OCI-LY7 (cell line): ENCODE measurements at regions not wholly inside any gene's neighbourhood (a gene's known extent, or its start where the extent isn't known, plus 50 kb on each side); places are given as distances from the start of the nearest gene placed in this dataset.

ENCODE experiments used
- BruUV-seq: library from RNA; stranded (reverse); fragments of 400-500 nt; replicated peaks from 2 replicates; lab custom pipeline; 2021; lab: Mats Ljungman, UMichigan
- CTCF ChIA-PET: fragments of 300-600 bp; sonication (Branson Sonifier 250); formaldehyde crosslinking; loops from one replicate; lab custom pipeline; 2022; ENCODE audit warnings: antibody characterized with exemption; ENCODE audit not compliant: unreplicated experiment; lab: Charles Lee
- POLR2A ChIA-PET: fragments of 300-600 bp; sonication (Branson Sonifier 250); formaldehyde crosslinking; loops from one replicate; lab custom pipeline; 2022; ENCODE audit warnings: antibody characterized with exemption; lab: Charles Lee
- DNase-seq: peaks from one replicate; pipeline ENCODE4 v3.0.0-alpha.2; 2015; ENCODE audit warnings: low spot score
- H2AFZ ChIP-seq: fragments of 200-600 bp; sonication (generic), shearing (Covaris generic); 2 replicates; pipeline ENCODE4 v1.6.1; 2014; ENCODE audit warnings: mild to moderate bottlenecking, antibody characterized with exemption, low read length, moderate library complexity
- H3K27ac ChIP-seq: fragments of 200-600 bp; sonication (generic); 2 replicates; pipeline ENCODE4 v1.5.1; 2014; ENCODE audit warnings: mixed run types, low read depth, mild to moderate bottlenecking, moderate library complexity, low read length, inconsistent platforms; ENCODE audit not compliant: poor library complexity, severe bottlenecking
- H3K36me3 ChIP-seq: fragments of 200-600 bp; sonication (generic); 2 replicates; pipeline ENCODE4 v1.6.1; 2014; ENCODE audit warnings: mild to moderate bottlenecking, antibody characterized with exemption, low read length, moderate library complexity, mixed read lengths; ENCODE audit not compliant: insufficient read depth
- H3K4me1 ChIP-seq: fragments of 200-600 bp; sonication (generic); 2 replicates; pipeline ENCODE4 v1.5.1; 2014; ENCODE audit warnings: mild to moderate bottlenecking, low read length; ENCODE audit not compliant: insufficient read depth, poor library complexity, severe bottlenecking
- H3K4me2 ChIP-seq: fragments of 200-600 bp; sonication (generic); 2 replicates; pipeline ENCODE4 v1.6.1; 2014; ENCODE audit warnings: mild to moderate bottlenecking, low read length
- H3K4me3 ChIP-seq: fragments of 200-600 bp; sonication (generic); 2 replicates; pipeline ENCODE4 v1.5.1; 2014; ENCODE audit warnings: mild to moderate bottlenecking, low read depth, low read length; ENCODE audit not compliant: poor library complexity, severe bottlenecking
- H3K79me2 ChIP-seq: fragments of 200-600 bp; sonication (generic); 2 replicates; pipeline ENCODE4 v1.6.1; 2016; ENCODE audit warnings: low read depth, mild to moderate bottlenecking, low read length, moderate library complexity, mixed read lengths; ENCODE audit not compliant: insufficient read depth
- H3K9me2 ChIP-seq: fragments of 200-600 bp; sonication (generic); 2 replicates; pipeline ENCODE4 v1.6.1; 2016; ENCODE audit warnings: mild to moderate bottlenecking, low read length, mixed read lengths; ENCODE audit not compliant: insufficient read depth
- H3K9me3 ChIP-seq: fragments of 200-600 bp; sonication (generic); 2 replicates; pipeline ENCODE4 v1.6.1; 2014; ENCODE audit warnings: mild to moderate bottlenecking, mixed run types, low read length, mixed read lengths
- H4K20me1 ChIP-seq: fragments of 200-600 bp; sonication (generic); 2 replicates; pipeline ENCODE4 v1.6.1; 2014; ENCODE audit warnings: mild to moderate bottlenecking, antibody characterized with exemption, low read length, moderate library complexity, mixed read lengths; ENCODE audit not compliant: insufficient read depth
- CTCF ChIP-seq: fragments of 200-600 bp; sonication (generic); conservative IDR thresholded peaks from 2 replicates; pipeline ENCODE4 v1.5.1; 2014; ENCODE audit warnings: mild to moderate bottlenecking, antibody characterized with exemption, low read length, moderate library complexity, mixed read lengths
- EZH2phosphoT487 ChIP-seq: fragments of 200-600 bp; sonication (generic); IDR thresholded peaks from 2 replicates; pipeline ENCODE4 v1.6.1; 2018; ENCODE audit warnings: low read depth, borderline replicate concordance, mild to moderate bottlenecking, mixed run types, antibody characterized with exemption, low read length, moderate library complexity, mixed read lengths
- intact Hi-C: fragments of 100-400 bp; cut with micrococcal nuclease; formaldehyde crosslinking; loops from one replicate; pipeline ENCODE4 v1.10.0; 2022; ENCODE audit not compliant: unreplicated experiment

DNA sequence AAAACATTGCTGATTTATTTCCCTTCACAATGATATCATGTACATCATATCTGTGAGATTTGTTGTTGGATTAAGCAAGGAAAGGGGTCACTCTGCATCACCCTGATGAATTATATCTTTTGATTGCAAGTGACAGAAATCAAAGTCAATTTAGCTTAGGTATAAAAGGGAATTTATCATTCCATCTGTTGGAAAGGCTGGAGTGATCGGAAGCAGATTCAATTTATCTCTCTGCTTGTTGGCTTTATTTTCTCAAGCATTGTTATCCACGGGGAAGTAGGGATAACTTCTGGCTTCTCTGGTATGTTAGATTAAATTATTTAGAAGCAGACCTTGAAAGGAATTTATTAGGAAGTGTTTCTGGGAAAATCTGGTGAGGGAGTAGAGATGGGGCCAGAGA is 226.6 kb downstream of the PTGER3 start:
- ChIA-PET CTCF (no interaction called here), POLR2A (no interaction called here)
- Histone ChIP-seq H3K4me1 (no peaks in the 10 kb centered on the region), H3K27ac (no peak overlapping the region), H3K9me3 (no peaks in the 10 kb centered on the region), H3K79me2 (no peaks in the 10 kb centered on the region), H3K4me3 (no peak overlapping the region), H3K9me2 (no peaks in the 10 kb centered on the region), H2AFZ (no peak overlapping the region), H4K20me1 (no peaks in the 10 kb centered on the region), H3K4me2 (no peak overlapping the region), H3K36me3 (no peaks in the 10 kb centered on the region)
- intact Hi-C loops = no loop called here
- no peak for TF ChIP-seq EZH2phosphoT487
- TF ChIP-seq CTCF = no peak
- DNase-seq = no peak
- no TSS peak for BruUV-seq

DNA sequence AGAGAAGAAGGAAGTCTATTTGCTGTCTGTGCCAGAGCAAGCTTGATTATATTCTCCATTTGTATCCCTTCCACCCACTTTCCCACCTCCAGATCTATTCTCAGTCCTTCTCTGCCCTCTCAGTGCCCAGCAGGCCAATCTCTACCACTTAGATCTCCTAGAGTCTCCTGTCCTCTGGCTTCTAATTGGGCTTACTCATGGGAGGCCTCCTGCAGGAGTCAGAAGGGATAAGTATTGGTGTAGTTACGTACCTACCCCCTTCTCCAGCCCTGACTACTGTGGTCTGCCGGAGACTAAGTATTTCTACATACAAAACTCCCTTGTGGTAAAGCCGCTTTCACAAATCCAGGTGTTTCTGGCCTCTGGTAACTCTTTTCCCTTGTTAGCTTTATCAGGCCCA is 221.2 kb downstream of the PTGER3 start:
- H4K20me1 ChIP-seq = no peaks in the 10 kb centered on the region
- POLR2A ChIA-PET = no interaction called here
- no peaks in the 10 kb centered on the region for H3K79me2 ChIP-seq
- no peak overlapping the region for H3K4me2 ChIP-seq
- no peaks in the 10 kb centered on the region for H3K36me3 ChIP-seq
- CTCF ChIA-PET = no interaction called here
- H3K4me3 ChIP-seq = no peak overlapping the region
- no peak for DNase-seq
- H2AFZ ChIP-seq = no peak overlapping the region
- no peak overlapping the region for H3K27ac ChIP-seq
- intact Hi-C loops = no loop called here
- H3K9me3 ChIP-seq = no peaks in the 10 kb centered on the region
- no TSS peak for BruUV-seq
- H3K9me2 ChIP-seq = no peaks in the 10 kb centered on the region
- no peaks in the 10 kb centered on the region for H3K4me1 ChIP-seq
- TF ChIP-seq CTCF = no peak
- TF ChIP-seq EZH2phosphoT487 = no peak

GRCh38 chr1:70827030-70827429 is 220.6 kb downstream of the PTGER3 start:
- Histone ChIP-seq H3K9me3 (no peaks in the 10 kb centered on the region), H4K20me1 (no peaks in the 10 kb centered on the region), H2AFZ (no peak overlapping the region), H3K79me2 (no peaks in the 10 kb centered on the region), H3K4me2 (no peak overlapping the region), H3K36me3 (no peaks in the 10 kb centered on the region), H3K27ac (no peak overlapping the region), H3K4me3 (no peak overlapping the region), H3K4me1 (no peaks in the 10 kb centered on the region), H3K9me2 (no peaks in the 10 kb centered on the region)
- DNase-seq = no peak
- POLR2A ChIA-PET = no interaction called here
- TF ChIP-seq EZH2phosphoT487 (no peak), CTCF (no peak)
- intact Hi-C loops = no loop called here
- CTCF ChIA-PET = no interaction called here
- BruUV-seq = no TSS peak
